ENCODE measurements at regions not wholly inside any gene's neighbourhood (a gene's known extent, or its start where the extent isn't known, plus 50 kb on each side); places are given as distances from the start of the nearest gene placed in this dataset.

- TF ChIP-seq ZNF134 (CRISPR knock-in tag; conservative IDR thresholded peaks at IDR 0.05) (no peak), ZBTB40 (IDR thresholded peaks at IDR 0.05) (no peak), ZBTB40 (CRISPR knock-in tag; IDR thresholded peaks at IDR 0.05) (no peak), CTCF (IDR thresholded peaks at IDR 0.05 in 2 of 3, conservative IDR thresholded peaks at IDR 0.05 in 1 of 3; ENCODE audit: insufficient read depth in 2 of 3, low read depth in 1 of 3, low read length in 3 of 3) (no peak), SRSF1 (IDR thresholded peaks at IDR 0.05; ENCODE audit: low read depth, low read length) (no peak), ZNF277 (CRISPR knock-in tag; IDR thresholded peaks at IDR 0.05; ENCODE audit: borderline replicate concordance) (no peak), ATF7 (IDR thresholded peaks at IDR 0.05) (no peak), SREBF2 (CRISPR knock-in tag; IDR thresholded peaks at IDR 0.05) (no peak), PCBP1 (IDR thresholded peaks at IDR 0.05; ENCODE audit: low read depth, low read length, poor library complexity, severe bottlenecking) (no peak), ZNF699 (CRISPR knock-in tag; IDR thresholded peaks at IDR 0.05; ENCODE audit: insufficient replicate concordance) (no peak), MAFK (IDR thresholded peaks at IDR 0.05; ENCODE audit: low read length) (no peak), IRF9 (tag; IDR thresholded peaks at IDR 0.05) (no peak)
Measured at GRCh38 chr14:71721791-71722190, 210.4 kb upstream of the RGS6 start.

All from K562 (cell line).